ENCODE measurements at regions not wholly inside any gene's neighbourhood (a gene's known extent, or its start where the extent isn't known, plus 50 kb on each side); places are given as distances from the start of the nearest gene placed in this dataset.

DNA sequence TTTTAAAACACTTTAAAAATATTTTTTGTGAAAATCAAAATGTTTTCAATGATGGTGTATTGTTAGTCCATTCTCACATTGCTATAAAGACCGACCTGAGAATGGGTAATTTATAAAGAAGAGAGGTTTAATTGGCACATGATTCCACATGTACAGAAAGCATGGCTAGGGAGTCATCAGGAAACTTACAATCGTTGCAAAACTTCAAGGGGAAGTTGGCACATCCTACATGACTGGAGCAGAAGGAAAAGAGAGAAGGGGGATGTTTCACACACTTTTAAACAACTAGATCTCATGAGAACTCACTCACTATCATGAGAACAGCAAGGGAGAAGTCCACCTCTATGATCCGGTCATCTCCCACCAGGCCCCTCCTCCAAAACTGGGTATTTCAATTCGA lies 110.7 kb downstream of the TMEM47 start:
- Histone ChIP-seq H3K4me1 (ENCODE audit: control insufficient read depth in 3 of 3, insufficient read depth in 2 of 3, low read depth in 1 of 3, low read length in 2 of 3) (no peaks in the 10 kb centered on the region), H3K9me3 (ENCODE audit: control insufficient read depth in 2 of 2, insufficient read depth in 1 of 2, low read depth in 1 of 2, low read length in 1 of 2) (no peaks in the 10 kb centered on the region), H3K4me3 (ENCODE audit: low read depth in 1 of 3, low read length in 3 of 3) (no peak overlapping the region), H3K27ac (ENCODE audit: low read depth in 1 of 3, low read length in 2 of 3) (no peak overlapping the region), H3K36me3 (ENCODE audit: control insufficient read depth in 3 of 3, insufficient read depth in 2 of 3, low read depth in 1 of 3, low read length in 3 of 3) (no peaks in the 10 kb centered on the region), H3K27me3 (ENCODE audit: control insufficient read depth in 3 of 3, insufficient read depth in 3 of 3, low read length in 3 of 3) (no peaks in the 10 kb centered on the region)
- no peak for DNase-seq
- WGBS, 3 donors = 48 to 66% (median 51%) methylated on average over 3 to 4 of the region's 4 CpGs
- FAIRE-seq = no peak

DNA sequence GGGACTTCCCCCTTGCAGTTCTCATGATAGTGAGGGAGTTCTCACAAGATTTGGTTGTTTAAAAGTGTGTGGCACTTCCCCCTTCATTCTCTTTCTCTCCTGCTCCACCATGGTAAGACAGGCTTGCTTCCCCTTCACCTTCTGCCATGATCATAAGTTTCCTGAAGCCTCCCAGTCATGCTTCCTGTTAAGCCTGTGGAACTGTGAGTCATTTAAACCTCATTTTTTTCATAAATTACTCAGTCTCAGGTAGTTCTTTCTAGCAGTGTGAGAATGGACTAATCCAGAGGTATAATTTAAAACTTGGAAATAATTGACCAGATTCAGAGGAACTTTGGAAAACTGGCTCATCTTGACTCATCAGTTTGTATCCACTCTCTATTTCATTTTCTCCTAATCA lies 129.0 kb downstream of the TMEM47 start:
- no peak for FAIRE-seq
- no peaks in the 10 kb centered on the region for H3K9me3 ChIP-seq (ENCODE audit: control insufficient read depth in 2 of 2, insufficient read depth in 1 of 2, low read depth in 1 of 2, low read length in 1 of 2)
- no peak overlapping the region for H3K27ac ChIP-seq (ENCODE audit: low read depth in 1 of 3, low read length in 2 of 3)

DNA sequence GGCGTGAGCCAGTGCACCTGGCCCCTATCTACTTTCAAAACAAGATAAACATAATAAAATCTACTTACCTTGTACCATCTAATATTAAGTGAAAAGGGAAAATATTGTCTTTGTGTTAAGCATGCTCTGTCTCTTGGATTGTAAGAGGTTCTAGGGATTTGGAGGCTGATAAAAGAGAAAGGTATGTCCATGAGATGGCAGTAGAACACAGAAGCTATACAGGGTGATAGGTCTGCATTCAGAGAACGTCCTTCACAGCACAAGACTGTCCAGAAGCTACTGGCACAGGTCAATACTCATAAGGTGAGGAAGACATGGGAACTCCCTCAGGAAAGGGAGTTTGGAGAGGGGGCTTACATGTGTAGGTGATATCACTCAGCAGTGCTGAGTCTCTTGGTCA lies 135.5 kb downstream of the TMEM47 start:
- Histone ChIP-seq H3K9me3 (ENCODE audit: control insufficient read depth in 2 of 2, insufficient read depth in 1 of 2, low read depth in 1 of 2, low read length in 1 of 2) (no peaks in the 10 kb centered on the region), H3K4me1 (ENCODE audit: control insufficient read depth in 3 of 3, insufficient read depth in 2 of 3, low read depth in 1 of 3, low read length in 2 of 3) (no peaks in the 10 kb centered on the region), H3K27ac (ENCODE audit: low read depth in 1 of 3, low read length in 2 of 3) (no peak overlapping the region), H3K4me3 (ENCODE audit: low read depth in 1 of 3, low read length in 3 of 3) (no peak overlapping the region), H3K36me3 (ENCODE audit: control insufficient read depth in 3 of 3, insufficient read depth in 2 of 3, low read depth in 1 of 3, low read length in 3 of 3) (no peaks in the 10 kb centered on the region), H3K27me3 (ENCODE audit: control insufficient read depth in 3 of 3, insufficient read depth in 3 of 3, low read length in 3 of 3) (no peaks in the 10 kb centered on the region)
- no peak for DNase-seq
- WGBS, 3 donors = 20 to 41% (median 25%) methylated on average over 2 of the region's 2 CpGs
- FAIRE-seq = no peak

More for the DNA sequence above, 129.0 kb downstream of the TMEM47 start:
- Histone ChIP-seq H3K36me3 (ENCODE audit: control insufficient read depth in 3 of 3, insufficient read depth in 2 of 3, low read depth in 1 of 3, low read length in 3 of 3) (no peaks in the 10 kb centered on the region), H3K4me3 (ENCODE audit: low read depth in 1 of 3, low read length in 3 of 3) (no peak overlapping the region), H3K4me1 (ENCODE audit: control insufficient read depth in 3 of 3, insufficient read depth in 2 of 3, low read depth in 1 of 3, low read length in 2 of 3) (no peaks in the 10 kb centered on the region), H3K27me3 (ENCODE audit: control insufficient read depth in 3 of 3, insufficient read depth in 3 of 3, low read length in 3 of 3) (no peaks in the 10 kb centered on the region)
- DNase-seq = no peak

DNA sequence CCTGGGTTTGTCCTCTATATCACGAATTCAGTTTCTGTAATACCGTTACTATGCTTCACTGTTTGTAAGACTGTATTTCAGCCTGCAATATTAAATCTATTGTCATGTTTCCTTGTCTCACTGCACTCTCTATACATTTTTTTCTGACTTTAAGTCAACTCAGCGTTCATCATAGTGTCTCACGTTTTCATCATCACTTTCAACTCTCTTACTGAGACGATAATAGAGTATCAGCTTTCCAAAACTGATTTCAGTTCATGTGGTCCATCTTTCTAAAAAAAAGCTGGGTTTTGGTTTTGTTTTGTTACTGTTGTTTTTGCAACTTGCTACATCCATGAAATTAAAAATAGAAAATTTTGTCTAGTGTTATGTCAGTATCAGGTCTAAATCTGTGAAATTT lies 147.7 kb downstream of the TMEM47 start:
- Histone ChIP-seq H3K27ac (ENCODE audit: low read depth in 1 of 3, low read length in 2 of 3) (no peak overlapping the region), H3K27me3 (ENCODE audit: control insufficient read depth in 3 of 3, insufficient read depth in 3 of 3, low read length in 3 of 3) (no peaks in the 10 kb centered on the region), H3K9me3 (ENCODE audit: control insufficient read depth in 2 of 2, insufficient read depth in 1 of 2, low read depth in 1 of 2, low read length in 1 of 2) (no peaks in the 10 kb centered on the region), H3K36me3 (ENCODE audit: control insufficient read depth in 3 of 3, insufficient read depth in 2 of 3, low read depth in 1 of 3, low read length in 3 of 3) (no peaks in the 10 kb centered on the region), H3K4me1 (ENCODE audit: control insufficient read depth in 3 of 3, insufficient read depth in 2 of 3, low read depth in 1 of 3, low read length in 2 of 3) (no peaks in the 10 kb centered on the region), H3K4me3 (ENCODE audit: low read depth in 1 of 3, low read length in 3 of 3) (no peak overlapping the region)
- DNase-seq (no peak), FAIRE-seq (no peak)
- WGBS, 3 donors = 60 to 91% (median 85%) methylated on average over 5 of the region's 5 CpGs

DNA sequence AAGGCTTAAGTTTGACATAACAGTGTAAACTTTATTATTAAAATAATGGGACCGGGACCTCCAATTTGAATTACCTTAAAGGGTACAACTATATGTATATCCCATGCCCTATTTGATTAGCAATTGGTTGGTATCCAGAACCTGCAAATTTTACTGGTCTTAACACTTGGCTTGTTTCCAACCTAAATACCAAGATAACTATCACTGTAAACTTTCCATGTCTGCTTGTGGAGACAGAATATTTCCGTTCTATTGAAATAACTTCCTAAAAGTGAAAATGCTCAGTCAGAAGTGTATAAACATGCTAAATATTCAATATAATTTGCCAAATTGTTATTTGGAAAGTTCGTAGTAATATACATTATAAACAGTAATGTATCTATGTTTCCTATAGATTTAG lies 154.0 kb downstream of the TMEM47 start:
- H3K27me3 ChIP-seq (ENCODE audit: control insufficient read depth in 3 of 3, insufficient read depth in 3 of 3, low read length in 3 of 3) = no peaks in the 10 kb centered on the region
- DNase-seq (no peak), FAIRE-seq (no peak)
- H3K9me3 ChIP-seq (ENCODE audit: control insufficient read depth in 2 of 2, insufficient read depth in 1 of 2, low read depth in 1 of 2, low read length in 1 of 2) = no peaks in the 10 kb centered on the region
- no peak overlapping the region for H3K4me3 ChIP-seq (ENCODE audit: low read depth in 1 of 3, low read length in 3 of 3)
- H3K4me1 ChIP-seq (ENCODE audit: control insufficient read depth in 3 of 3, insufficient read depth in 2 of 3, low read depth in 1 of 3, low read length in 2 of 3) = no peaks in the 10 kb centered on the region
- 69 to 77% (median 71%) methylated on average over 3 of the region's 3 CpGs for WGBS, 3 donors
- H3K27ac ChIP-seq (ENCODE audit: low read depth in 1 of 3, low read length in 2 of 3) = no peak overlapping the region
- no peaks in the 10 kb centered on the region for H3K36me3 ChIP-seq (ENCODE audit: control insufficient read depth in 3 of 3, insufficient read depth in 2 of 3, low read depth in 1 of 3, low read length in 3 of 3)

DNA sequence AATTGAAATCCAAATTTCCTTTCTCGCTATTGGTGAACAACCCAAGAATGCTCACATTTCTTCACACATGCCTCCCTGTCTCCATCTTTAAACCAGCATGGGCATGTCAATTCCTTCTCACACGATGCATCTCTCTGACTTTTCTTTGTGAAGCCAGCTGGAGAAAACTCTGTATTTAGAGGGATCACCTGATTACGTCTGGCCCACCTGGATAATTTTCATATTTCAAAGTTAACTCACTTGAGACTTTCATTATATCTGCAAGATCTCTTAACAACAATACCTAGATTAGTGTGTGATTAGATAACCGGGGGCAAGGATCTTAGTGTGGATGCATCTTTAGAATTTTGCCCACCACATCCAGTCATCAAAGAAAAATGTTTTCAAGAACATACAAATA lies 164.0 kb downstream of the TMEM47 start:
- DNase-seq (no peak), FAIRE-seq (no peak)

DNA sequence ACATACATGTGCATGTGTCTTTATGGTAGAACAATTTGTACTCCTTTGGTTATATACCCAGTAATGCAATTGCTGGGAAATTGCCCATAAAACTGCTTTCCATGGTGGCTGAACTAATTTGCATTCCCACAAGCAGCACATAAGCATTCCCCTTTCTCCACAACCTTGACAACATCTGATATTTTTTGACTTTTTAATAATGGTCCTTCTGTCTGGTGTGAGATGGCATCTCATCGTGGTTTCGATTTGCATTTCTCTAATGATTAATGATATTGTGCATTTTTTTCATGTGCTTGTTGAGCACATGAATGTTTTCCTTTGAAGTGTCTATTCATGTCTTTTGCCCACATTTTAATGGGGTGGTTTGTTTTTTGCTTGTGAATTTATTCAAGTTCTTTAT lies 166.0 kb downstream of the TMEM47 start:
- WGBS, 3 donors = 59 to 81% (median 76%) methylated on average over 2 of the region's 2 CpGs
- H3K9me3 ChIP-seq (ENCODE audit: control insufficient read depth in 2 of 2, insufficient read depth in 1 of 2, low read depth in 1 of 2, low read length in 1 of 2) = no peaks in the 10 kb centered on the region
- H3K27ac ChIP-seq (ENCODE audit: low read depth in 1 of 3, low read length in 2 of 3) = no peak overlapping the region
- H3K27me3 ChIP-seq (ENCODE audit: control insufficient read depth in 3 of 3, insufficient read depth in 3 of 3, low read length in 3 of 3) = no peaks in the 10 kb centered on the region
- H3K4me1 ChIP-seq (ENCODE audit: control insufficient read depth in 3 of 3, insufficient read depth in 2 of 3, low read depth in 1 of 3, low read length in 2 of 3) = no peaks in the 10 kb centered on the region
- no peak overlapping the region for H3K4me3 ChIP-seq (ENCODE audit: low read depth in 1 of 3, low read length in 3 of 3)
- DNase-seq (no peak), FAIRE-seq (no peak)
- no peaks in the 10 kb centered on the region for H3K36me3 ChIP-seq (ENCODE audit: control insufficient read depth in 3 of 3, insufficient read depth in 2 of 3, low read depth in 1 of 3, low read length in 3 of 3)

More for the DNA sequence above, 164.0 kb downstream of the TMEM47 start:
- H3K9me3 ChIP-seq (ENCODE audit: control insufficient read depth in 2 of 2, insufficient read depth in 1 of 2, low read depth in 1 of 2, low read length in 1 of 2) = no peaks in the 10 kb centered on the region
- no peak overlapping the region for H3K27ac ChIP-seq (ENCODE audit: low read depth in 1 of 3, low read length in 2 of 3)
- no peak overlapping the region for H3K4me3 ChIP-seq (ENCODE audit: low read depth in 1 of 3, low read length in 3 of 3)
- H3K27me3 ChIP-seq (ENCODE audit: control insufficient read depth in 3 of 3, insufficient read depth in 3 of 3, low read length in 3 of 3) = no peaks in the 10 kb centered on the region
- no peaks in the 10 kb centered on the region for H3K4me1 ChIP-seq (ENCODE audit: control insufficient read depth in 3 of 3, insufficient read depth in 2 of 3, low read depth in 1 of 3, low read length in 2 of 3)
- 60 to 82% (median 66%) methylated on average over 4 of the region's 4 CpGs for WGBS, 3 donors
- H3K36me3 ChIP-seq (ENCODE audit: control insufficient read depth in 3 of 3, insufficient read depth in 2 of 3, low read depth in 1 of 3, low read length in 3 of 3) = no peaks in the 10 kb centered on the region

DNA sequence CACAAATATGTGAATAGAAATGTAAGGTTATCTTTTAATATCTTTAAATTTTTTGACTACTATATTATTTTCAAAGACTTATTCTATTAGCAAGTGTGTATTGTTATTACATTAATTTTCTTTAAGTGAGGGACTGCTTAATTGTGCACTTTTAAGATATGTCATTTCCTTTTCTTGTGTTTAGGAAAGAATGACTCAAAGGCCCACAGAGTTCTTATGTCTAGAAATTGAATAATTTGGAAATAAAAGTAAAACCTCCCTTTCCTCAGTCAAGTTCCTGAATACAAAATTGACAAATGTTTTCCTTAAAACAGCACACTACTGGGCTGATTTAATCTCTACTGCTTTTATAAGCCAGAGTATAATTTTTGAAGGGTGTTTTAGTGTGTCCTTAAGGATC lies 169.7 kb downstream of the TMEM47 start:
- FAIRE-seq = no peak
- no peak for DNase-seq
- no peaks in the 10 kb centered on the region for H3K9me3 ChIP-seq (ENCODE audit: control insufficient read depth in 2 of 2, insufficient read depth in 1 of 2, low read depth in 1 of 2, low read length in 1 of 2)

DNA sequence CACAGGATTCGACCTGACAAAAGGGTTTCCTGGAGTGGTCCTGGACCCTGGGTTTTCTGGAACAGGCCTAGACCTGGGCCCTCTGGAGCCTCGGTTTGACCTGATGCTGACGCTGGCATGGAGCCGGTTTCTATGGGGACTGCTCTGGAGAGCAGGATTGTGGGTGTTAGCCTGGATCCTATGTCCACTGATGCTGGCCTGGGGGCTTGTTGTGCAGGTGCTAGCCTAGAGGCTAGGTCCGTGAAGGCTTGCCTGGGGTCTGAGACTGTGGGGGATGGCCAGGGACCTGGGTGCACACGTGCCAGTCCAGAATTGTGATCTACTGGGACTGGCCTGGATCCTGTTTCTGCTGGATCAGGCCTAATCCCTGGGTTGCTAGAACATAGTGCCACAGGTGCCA lies 173.1 kb downstream of the TMEM47 start:
- H3K4me1 ChIP-seq (ENCODE audit: control insufficient read depth in 3 of 3, insufficient read depth in 2 of 3, low read depth in 1 of 3, low read length in 2 of 3) = no peaks in the 10 kb centered on the region
- no peak overlapping the region for H3K27ac ChIP-seq (ENCODE audit: low read depth in 1 of 3, low read length in 2 of 3)
- FAIRE-seq (no peak), DNase-seq (no peak)
- H3K36me3 ChIP-seq (ENCODE audit: control insufficient read depth in 3 of 3, insufficient read depth in 2 of 3, low read depth in 1 of 3, low read length in 3 of 3) = no peaks in the 10 kb centered on the region
- no peaks in the 10 kb centered on the region for H3K27me3 ChIP-seq (ENCODE audit: control insufficient read depth in 3 of 3, insufficient read depth in 3 of 3, low read length in 3 of 3)
- no peaks in the 10 kb centered on the region for H3K9me3 ChIP-seq (ENCODE audit: control insufficient read depth in 2 of 2, insufficient read depth in 1 of 2, low read depth in 1 of 2, low read length in 1 of 2)
- whole genome bisulfite sequencing, 3 donors = 61 to 90% (median 72%) methylated on average over 6 of the region's 6 CpGs
- H3K4me3 ChIP-seq (ENCODE audit: low read depth in 1 of 3, low read length in 3 of 3) = no peak overlapping the region

More for the DNA sequence above, 169.7 kb downstream of the TMEM47 start:
- no peaks in the 10 kb centered on the region for H3K4me1 ChIP-seq (ENCODE audit: control insufficient read depth in 3 of 3, insufficient read depth in 2 of 3, low read depth in 1 of 3, low read length in 2 of 3)
- H3K27me3 ChIP-seq (ENCODE audit: control insufficient read depth in 3 of 3, insufficient read depth in 3 of 3, low read length in 3 of 3) = no peaks in the 10 kb centered on the region
- no peak overlapping the region for H3K4me3 ChIP-seq (ENCODE audit: low read depth in 1 of 3, low read length in 3 of 3)
- no peaks in the 10 kb centered on the region for H3K36me3 ChIP-seq (ENCODE audit: control insufficient read depth in 3 of 3, insufficient read depth in 2 of 3, low read depth in 1 of 3, low read length in 3 of 3)
- H3K27ac ChIP-seq (ENCODE audit: low read depth in 1 of 3, low read length in 2 of 3) = no peak overlapping the region
